ENCODE measurements at regions not wholly inside any gene's neighbourhood (a gene's known extent, or its start where the extent isn't known, plus 50 kb on each side); places are given as distances from the start of the nearest gene placed in this dataset.

- TF ChIP-seq TAF1 (IDR thresholded peaks at IDR 0.05; ENCODE audit: borderline replicate concordance, insufficient read depth, low read length) (no peak), FOXP2 (optimal IDR thresholded peaks at IDR 0.05; ENCODE audit: borderline replicate concordance, extremely low read depth, extremely low read length, insufficient read depth) (no peak), POLR2AphosphoS5 (IDR thresholded peaks at IDR 0.05; ENCODE audit: low read depth, low read length) (no peak), REST (IDR thresholded peaks at IDR 0.05; ENCODE audit: insufficient read depth in 1 of 2, low read depth in 2 of 2, low read length in 2 of 2) (no peak)
These were observed 109.1 kb upstream of the ANK2 start for GRCh38 chr4:112940336-112940735.

Measured in PFSK-1 (cell line).